ENCODE measurements at regions not wholly inside any gene's neighbourhood (a gene's known extent, or its start where the extent isn't known, plus 50 kb on each side); places are given as distances from the start of the nearest gene placed in this dataset.

DNA sequence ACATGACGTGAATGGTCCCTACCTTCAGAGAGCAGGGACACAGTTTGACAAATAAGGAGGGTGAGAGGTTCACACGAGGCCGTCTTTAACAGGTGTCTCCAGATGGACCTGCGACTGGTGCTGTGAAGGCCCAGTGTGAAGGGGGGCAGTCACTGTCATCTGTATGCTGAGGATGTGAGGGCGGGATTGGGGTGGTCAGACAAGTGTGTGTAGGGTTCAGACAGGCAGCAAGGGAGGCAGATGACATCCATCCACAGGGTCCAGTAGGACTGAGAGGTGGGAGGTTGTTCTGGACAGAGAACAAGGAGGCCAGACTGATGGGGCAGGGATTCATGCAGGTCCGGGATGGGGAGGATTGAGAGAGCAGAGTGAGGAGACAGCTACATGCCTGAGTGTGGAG is 232.6 kb upstream of the GPR26 start:
- Histone ChIP-seq H3K27me3 (ENCODE audit: insufficient read depth, poor library complexity, severe bottlenecking) (peaks cover 20% of the 10 kb centered on the region), H3K9me3 (ENCODE audit: severe bottlenecking) (no peaks in the 10 kb centered on the region), H3K4me3 (ENCODE audit: severe bottlenecking) (no peak overlapping the region), H3K36me3 (ENCODE audit: low read depth) (no peaks in the 10 kb centered on the region), H3K27ac (ENCODE audit: poor library complexity, severe bottlenecking) (no peak overlapping the region), H3K4me1 (ENCODE audit: insufficient read depth, poor library complexity, severe bottlenecking) (no peaks in the 10 kb centered on the region)
- DNase-seq (ENCODE audit: low spot score) (no peak), ATAC-seq (ENCODE audit: low read depth) (no peak)
- TF ChIP-seq, protein P1, sequence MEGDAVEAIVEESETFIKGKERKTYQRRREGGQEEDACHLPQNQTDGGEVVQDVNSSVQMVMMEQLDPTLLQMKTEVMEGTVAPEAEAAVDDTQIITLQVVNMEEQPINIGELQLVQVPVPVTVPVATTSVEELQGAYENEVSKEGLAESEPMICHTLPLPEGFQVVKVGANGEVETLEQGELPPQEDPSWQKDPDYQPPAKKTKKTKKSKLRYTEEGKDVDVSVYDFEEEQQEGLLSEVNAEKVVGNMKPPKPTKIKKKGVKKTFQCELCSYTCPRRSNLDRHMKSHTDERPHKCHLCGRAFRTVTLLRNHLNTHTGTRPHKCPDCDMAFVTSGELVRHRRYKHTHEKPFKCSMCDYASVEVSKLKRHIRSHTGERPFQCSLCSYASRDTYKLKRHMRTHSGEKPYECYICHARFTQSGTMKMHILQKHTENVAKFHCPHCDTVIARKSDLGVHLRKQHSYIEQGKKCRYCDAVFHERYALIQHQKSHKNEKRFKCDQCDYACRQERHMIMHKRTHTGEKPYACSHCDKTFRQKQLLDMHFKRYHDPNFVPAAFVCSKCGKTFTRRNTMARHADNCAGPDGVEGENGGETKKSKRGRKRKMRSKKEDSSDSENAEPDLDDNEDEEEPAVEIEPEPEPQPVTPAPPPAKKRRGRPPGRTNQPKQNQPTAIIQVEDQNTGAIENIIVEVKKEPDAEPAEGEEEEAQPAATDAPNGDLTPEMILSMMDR (IDR thresholded peaks at IDR 0.05; ENCODE audit: poor library complexity, severe bottlenecking) = no peak

DNA sequence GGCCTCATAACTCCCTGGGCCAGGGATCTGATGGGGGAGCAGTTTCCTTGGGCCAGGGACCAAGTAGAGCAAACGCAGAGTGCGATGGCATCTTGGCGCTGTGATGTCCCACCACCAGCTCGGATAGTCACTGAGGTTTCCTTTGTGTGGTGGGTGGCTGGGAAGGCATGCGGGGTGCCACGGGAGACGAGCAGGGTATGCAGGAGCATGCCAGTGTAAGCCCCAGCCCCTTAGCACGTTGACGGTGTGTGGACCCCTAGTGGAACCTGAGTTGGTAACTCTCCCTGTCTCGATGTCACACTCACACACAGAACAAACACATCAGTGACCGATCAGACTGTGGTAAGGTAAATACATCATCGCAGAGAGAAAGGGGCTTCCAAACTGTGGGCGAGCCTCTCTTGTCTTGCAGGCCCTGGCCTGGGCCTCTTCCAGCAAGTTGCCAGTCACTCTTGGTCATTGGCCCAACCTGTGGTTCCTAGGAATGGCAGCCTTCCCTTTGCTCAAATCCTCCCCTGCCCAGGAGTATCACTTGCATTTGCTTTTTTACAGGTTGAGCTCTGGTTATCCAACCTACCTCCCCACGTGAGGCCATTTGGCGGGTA is 231.6 kb upstream of the GPR26 start:
- Histone ChIP-seq H3K9me3 (ENCODE audit: severe bottlenecking) (no peaks in the 10 kb centered on the region), H3K4me3 (ENCODE audit: severe bottlenecking) (no peak overlapping the region), H3K27me3 (ENCODE audit: insufficient read depth, poor library complexity, severe bottlenecking) (peaks cover 10% of the 10 kb centered on the region), H3K27ac (ENCODE audit: poor library complexity, severe bottlenecking) (no peak overlapping the region), H3K4me1 (ENCODE audit: insufficient read depth, poor library complexity, severe bottlenecking) (no peaks in the 10 kb centered on the region), H3K36me3 (ENCODE audit: low read depth) (no peaks in the 10 kb centered on the region)
- ATAC-seq (ENCODE audit: low read depth) (no peak), DNase-seq (ENCODE audit: low spot score) (no peak)
- TF ChIP-seq, protein P1 (IDR thresholded peaks at IDR 0.05; ENCODE audit: poor library complexity, severe bottlenecking) = no peak

DNA sequence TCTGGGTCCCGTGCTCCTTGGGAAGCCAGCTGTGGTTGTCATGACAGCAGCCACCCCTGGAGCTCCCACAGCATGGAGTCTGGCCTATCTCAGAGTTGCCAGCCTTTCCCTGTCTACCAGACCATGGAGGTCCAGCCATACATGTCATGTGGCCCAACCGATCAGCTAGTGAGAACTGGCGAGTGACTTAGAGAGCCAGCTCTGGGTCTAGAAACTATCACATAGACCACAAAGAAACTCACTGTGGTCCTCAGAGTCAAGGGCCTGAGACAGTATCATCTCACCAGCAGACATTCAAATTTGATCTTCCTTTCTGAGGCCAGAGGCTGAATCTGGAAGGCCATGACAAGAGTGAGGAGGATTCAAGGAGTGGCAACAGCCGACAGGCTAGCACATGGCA is 223.3 kb upstream of the GPR26 start:
- TF ChIP-seq, protein P1 (IDR thresholded peaks at IDR 0.05; ENCODE audit: poor library complexity, severe bottlenecking) = no peak
- no peak for ATAC-seq (ENCODE audit: low read depth)
- no peak for DNase-seq (ENCODE audit: low spot score)

DNA sequence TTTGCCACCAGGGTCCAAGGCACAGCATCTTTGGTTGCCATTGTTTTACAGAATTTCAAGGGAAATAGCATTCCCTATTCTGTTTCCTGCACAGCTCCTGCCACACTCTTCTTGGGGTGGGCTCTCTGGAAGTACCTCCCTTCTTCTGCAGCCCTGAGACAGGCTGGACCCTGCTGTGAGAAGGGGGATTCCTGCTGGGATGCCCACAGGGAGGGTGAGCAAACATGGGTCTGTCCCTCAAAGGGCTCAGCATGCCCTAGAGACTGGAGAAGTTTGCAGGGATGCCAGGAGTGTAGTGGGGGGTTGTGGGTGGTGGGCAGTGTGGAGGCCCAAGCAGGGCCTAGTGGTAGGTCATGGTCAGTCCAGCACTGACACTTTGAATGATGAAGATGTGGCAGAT is 222.2 kb upstream of the GPR26 start:
- no peak for DNase-seq (ENCODE audit: low spot score)
- Histone ChIP-seq H3K36me3 (ENCODE audit: low read depth) (no peaks in the 10 kb centered on the region), H3K4me1 (ENCODE audit: insufficient read depth, poor library complexity, severe bottlenecking) (no peaks in the 10 kb centered on the region), H3K27me3 (ENCODE audit: insufficient read depth, poor library complexity, severe bottlenecking) (peaks cover 14% of the 10 kb centered on the region), H3K9me3 (ENCODE audit: severe bottlenecking) (no peaks in the 10 kb centered on the region), H3K27ac (ENCODE audit: poor library complexity, severe bottlenecking) (no peak overlapping the region), H3K4me3 (ENCODE audit: severe bottlenecking) (no peak overlapping the region)
- TF ChIP-seq, protein P1 (IDR thresholded peaks at IDR 0.05; ENCODE audit: poor library complexity, severe bottlenecking) = no peak
- ATAC-seq (ENCODE audit: low read depth) = no peak

More for the DNA sequence above, 223.3 kb upstream of the GPR26 start:
- Histone ChIP-seq H3K4me1 (ENCODE audit: insufficient read depth, poor library complexity, severe bottlenecking) (no peaks in the 10 kb centered on the region), H3K36me3 (ENCODE audit: low read depth) (no peaks in the 10 kb centered on the region), H3K27ac (ENCODE audit: poor library complexity, severe bottlenecking) (no peak overlapping the region), H3K27me3 (ENCODE audit: insufficient read depth, poor library complexity, severe bottlenecking) (peaks cover 14% of the 10 kb centered on the region), H3K9me3 (ENCODE audit: severe bottlenecking) (no peaks in the 10 kb centered on the region), H3K4me3 (ENCODE audit: severe bottlenecking) (no peak overlapping the region)

DNA sequence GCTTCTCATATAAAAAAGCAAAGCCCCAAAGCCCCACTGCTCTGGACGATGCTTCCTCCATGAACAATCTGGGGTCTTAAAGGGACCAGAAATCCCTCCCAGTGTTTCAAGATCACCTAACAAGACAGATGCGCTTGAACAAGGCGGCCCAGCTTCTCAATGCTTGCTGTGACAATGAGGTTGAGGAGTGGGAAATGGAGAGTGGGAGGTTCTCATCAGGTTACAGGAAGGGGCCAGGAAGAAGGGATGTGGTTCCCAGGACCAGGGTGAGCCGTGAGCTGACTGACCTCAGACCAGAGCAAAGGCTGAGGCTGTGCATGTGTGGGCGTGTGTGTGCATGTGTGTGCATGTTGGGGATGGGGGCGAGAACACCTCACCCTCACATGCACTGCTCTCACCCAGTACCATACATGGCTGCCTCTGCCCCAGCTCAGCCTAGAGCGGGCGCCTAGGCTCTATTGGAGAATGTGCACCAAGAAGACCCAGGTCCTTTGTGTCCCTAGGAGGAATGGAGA is 220.8 kb upstream of the GPR26 start:
- peaks cover 9% of the 10 kb centered on the region for H3K27me3 ChIP-seq (ENCODE audit: insufficient read depth, poor library complexity, severe bottlenecking)
- no peak for ATAC-seq (ENCODE audit: low read depth)

More for the DNA sequence above, 220.8 kb upstream of the GPR26 start:
- no peak overlapping the region for H3K27ac ChIP-seq (ENCODE audit: poor library complexity, severe bottlenecking)
- TF ChIP-seq, protein P1 (IDR thresholded peaks at IDR 0.05; ENCODE audit: poor library complexity, severe bottlenecking) = no peak
- H3K9me3 ChIP-seq (ENCODE audit: severe bottlenecking) = no peaks in the 10 kb centered on the region
- H3K36me3 ChIP-seq (ENCODE audit: low read depth) = no peaks in the 10 kb centered on the region
- no peak overlapping the region for H3K4me3 ChIP-seq (ENCODE audit: severe bottlenecking)
- H3K4me1 ChIP-seq (ENCODE audit: insufficient read depth, poor library complexity, severe bottlenecking) = no peaks in the 10 kb centered on the region
- DNase-seq (ENCODE audit: low spot score) = no peak
